HFFc6 (cell line): ENCODE measurements at regions not wholly inside any gene's neighbourhood (a gene's known extent, or its start where the extent isn't known, plus 50 kb on each side); places are given as distances from the start of the nearest gene placed in this dataset.

Experiments
- DNase-seq: peaks from one replicate; pipeline ENCODE4 v3.0.0-alpha.2; 2018
- H3K27ac Mint-ChIP-seq: 2 replicates; pipeline ENCODE4 v1.8.0; 2020; ENCODE audit warnings: mild to moderate bottlenecking, mixed read lengths
- H3K27me3 Mint-ChIP-seq: 2 replicates; pipeline ENCODE4 v1.8.0; 2021; ENCODE audit warnings: mild to moderate bottlenecking, moderate library complexity, mixed read lengths; ENCODE audit not compliant: insufficient read depth
- H3K36me3 Mint-ChIP-seq: 2 replicates; pipeline ENCODE4 v1.8.0; 2021; ENCODE audit warnings: low read depth, mixed read lengths
- H3K4me1 Mint-ChIP-seq: 2 replicates; pipeline ENCODE4 v1.8.0; 2020; ENCODE audit warnings: low read depth, mixed read lengths
- H3K4me3 Mint-ChIP-seq: 2 replicates; pipeline ENCODE4 v1.8.0; 2020; ENCODE audit warnings: mild to moderate bottlenecking, moderate library complexity, mixed read lengths
- H3K9me3 Mint-ChIP-seq: 2 replicates; pipeline ENCODE4 v1.8.0; 2020; ENCODE audit warnings: mild to moderate bottlenecking, mixed read lengths
- TF ChIP-seq, protein P1 (sequence below): fragments of 200-600 bp; sonication (generic); IDR thresholded peaks from 2 replicates; pipeline ENCODE4 v1.5.0; 2021; ENCODE audit warnings: antibody characterized with exemption, mild to moderate bottlenecking

GRCh38 chr2:143960177-143960576 is 559.7 kb downstream of the ZEB2 start:
- no peak overlapping the region for H3K4me3 Mint-ChIP-seq
- TF ChIP-seq, protein P1, sequence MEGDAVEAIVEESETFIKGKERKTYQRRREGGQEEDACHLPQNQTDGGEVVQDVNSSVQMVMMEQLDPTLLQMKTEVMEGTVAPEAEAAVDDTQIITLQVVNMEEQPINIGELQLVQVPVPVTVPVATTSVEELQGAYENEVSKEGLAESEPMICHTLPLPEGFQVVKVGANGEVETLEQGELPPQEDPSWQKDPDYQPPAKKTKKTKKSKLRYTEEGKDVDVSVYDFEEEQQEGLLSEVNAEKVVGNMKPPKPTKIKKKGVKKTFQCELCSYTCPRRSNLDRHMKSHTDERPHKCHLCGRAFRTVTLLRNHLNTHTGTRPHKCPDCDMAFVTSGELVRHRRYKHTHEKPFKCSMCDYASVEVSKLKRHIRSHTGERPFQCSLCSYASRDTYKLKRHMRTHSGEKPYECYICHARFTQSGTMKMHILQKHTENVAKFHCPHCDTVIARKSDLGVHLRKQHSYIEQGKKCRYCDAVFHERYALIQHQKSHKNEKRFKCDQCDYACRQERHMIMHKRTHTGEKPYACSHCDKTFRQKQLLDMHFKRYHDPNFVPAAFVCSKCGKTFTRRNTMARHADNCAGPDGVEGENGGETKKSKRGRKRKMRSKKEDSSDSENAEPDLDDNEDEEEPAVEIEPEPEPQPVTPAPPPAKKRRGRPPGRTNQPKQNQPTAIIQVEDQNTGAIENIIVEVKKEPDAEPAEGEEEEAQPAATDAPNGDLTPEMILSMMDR: no peak
- H3K9me3 Mint-ChIP-seq: no peaks in the 10 kb centered on the region
- no peaks in the 10 kb centered on the region for H3K36me3 Mint-ChIP-seq
- peaks cover 37% of the 10 kb centered on the region for H3K4me1 Mint-ChIP-seq
- H3K27me3 Mint-ChIP-seq: no peaks in the 10 kb centered on the region
- no peak for DNase-seq
- H3K27ac Mint-ChIP-seq: no peak overlapping the region

DNA sequence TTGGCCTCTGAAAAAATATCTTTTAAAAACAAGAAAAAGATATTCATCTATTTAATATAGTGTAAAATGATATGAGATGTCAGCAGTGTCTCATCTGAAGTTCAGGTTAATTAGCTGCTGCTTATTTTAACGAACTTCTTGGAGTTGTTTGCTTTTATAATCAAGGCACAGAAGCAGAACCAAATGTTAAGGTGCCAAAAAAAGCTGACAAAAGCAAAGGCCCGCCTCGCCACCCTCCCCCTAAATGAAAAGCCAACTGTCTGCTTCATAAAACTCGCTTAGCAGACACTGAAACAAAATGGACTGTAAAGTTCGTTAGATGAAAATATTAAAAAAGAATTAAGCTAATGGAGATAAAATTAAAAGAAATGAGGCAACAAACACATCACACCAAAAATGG is 562.6 kb downstream of the ZEB2 start:
- Mint-ChIP-seq H3K9me3 (no peaks in the 10 kb centered on the region), H3K36me3 (no peaks in the 10 kb centered on the region), H3K27ac (no peak overlapping the region), H3K4me3 (no peak overlapping the region), H3K4me1 (peaks cover 64% of the 10 kb centered on the region), H3K27me3 (no peaks in the 10 kb centered on the region)
- no peak for DNase-seq
- TF ChIP-seq, protein P1: no peak

DNA sequence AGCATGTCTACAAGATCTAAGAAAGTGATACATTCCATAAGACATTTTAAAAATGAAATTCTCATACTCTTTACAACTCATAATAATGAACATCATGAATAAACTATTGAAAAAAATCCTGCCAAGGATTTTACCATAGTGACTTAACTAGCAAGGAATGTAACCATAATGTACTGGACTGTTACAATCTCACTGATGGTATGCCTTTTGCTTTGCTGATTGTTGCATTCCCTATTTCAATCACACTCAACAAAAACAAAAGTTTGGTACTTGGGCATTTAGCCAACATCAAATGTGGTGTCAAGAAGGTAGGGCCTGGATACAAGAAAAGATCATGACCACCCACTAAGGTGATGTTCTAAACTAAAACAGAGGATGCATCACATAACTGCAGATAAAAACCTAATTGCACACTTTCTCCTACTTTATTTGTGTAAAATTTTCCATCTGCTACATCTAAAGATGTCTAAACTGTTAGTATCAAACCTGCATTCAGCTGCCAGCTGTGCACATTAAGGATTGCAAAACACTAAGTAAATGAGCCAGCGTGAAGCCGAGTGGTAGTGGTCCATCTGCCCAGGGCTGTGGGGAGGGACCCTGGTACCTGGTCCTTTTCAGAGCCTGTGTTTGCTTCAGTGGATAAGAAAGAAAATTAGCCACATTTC is 564.4 kb downstream of the ZEB2 start:
- TF ChIP-seq, protein P1: no peak
- DNase-seq: peak; percentile 57
- no peaks in the 10 kb centered on the region for H3K36me3 Mint-ChIP-seq
- peak overlapping the region; percentile 24 for H3K27ac Mint-ChIP-seq
- no peaks in the 10 kb centered on the region for H3K27me3 Mint-ChIP-seq
- H3K4me1 Mint-ChIP-seq: peaks cover 71% of the 10 kb centered on the region
- peak overlapping the region; percentile 23; the same call in 1 of the 2 replicates for H3K4me3 Mint-ChIP-seq
- no peaks in the 10 kb centered on the region for H3K9me3 Mint-ChIP-seq

GRCh38 chr2:143954844-143955243 is 565.1 kb downstream of the ZEB2 start:
- Mint-ChIP-seq H3K36me3 (no peaks in the 10 kb centered on the region), H3K27me3 (no peaks in the 10 kb centered on the region), H3K4me3 (peak overlapping the region; percentile 23; the same call in 1 of the 2 replicates), H3K4me1 (peaks cover 71% of the 10 kb centered on the region), H3K27ac (peak overlapping the region; percentile 8), H3K9me3 (no peaks in the 10 kb centered on the region)
- DNase-seq: no peak
- TF ChIP-seq, protein P1: no peak

DNA sequence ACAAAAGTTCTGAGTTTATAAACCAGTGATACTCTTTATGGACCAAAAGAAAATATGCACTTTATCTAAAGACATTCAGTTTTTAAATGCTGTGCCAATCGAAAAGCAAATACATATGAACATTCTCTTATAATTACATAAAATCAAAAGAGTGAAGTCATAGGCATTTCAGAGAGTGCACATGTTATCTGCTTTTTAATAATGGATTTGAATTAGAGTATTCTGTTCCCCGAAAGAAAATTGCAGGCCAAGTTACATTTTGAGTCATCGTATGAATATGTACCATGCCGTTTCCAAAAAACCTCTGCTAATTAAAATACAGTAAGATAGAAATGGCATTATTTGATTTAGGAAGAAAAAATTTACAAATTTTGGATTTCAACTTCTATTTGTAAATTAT is 565.7 kb downstream of the ZEB2 start:
- H3K9me3 Mint-ChIP-seq: no peaks in the 10 kb centered on the region
- TF ChIP-seq, protein P1: no peak
- no peaks in the 10 kb centered on the region for H3K27me3 Mint-ChIP-seq
- peak; percentile 18 for DNase-seq
- peak overlapping the region; percentile 75 for H3K4me3 Mint-ChIP-seq
- no peaks in the 10 kb centered on the region for H3K36me3 Mint-ChIP-seq
- peaks cover 76% of the 10 kb centered on the region for H3K4me1 Mint-ChIP-seq
- peak overlapping the region; percentile 64; the same call in 1 of the 2 replicates for H3K27ac Mint-ChIP-seq
